ENCODE measurements at regions not wholly inside any gene's neighbourhood (a gene's known extent, or its start where the extent isn't known, plus 50 kb on each side); places are given as distances from the start of the nearest gene placed in this dataset.

DNA sequence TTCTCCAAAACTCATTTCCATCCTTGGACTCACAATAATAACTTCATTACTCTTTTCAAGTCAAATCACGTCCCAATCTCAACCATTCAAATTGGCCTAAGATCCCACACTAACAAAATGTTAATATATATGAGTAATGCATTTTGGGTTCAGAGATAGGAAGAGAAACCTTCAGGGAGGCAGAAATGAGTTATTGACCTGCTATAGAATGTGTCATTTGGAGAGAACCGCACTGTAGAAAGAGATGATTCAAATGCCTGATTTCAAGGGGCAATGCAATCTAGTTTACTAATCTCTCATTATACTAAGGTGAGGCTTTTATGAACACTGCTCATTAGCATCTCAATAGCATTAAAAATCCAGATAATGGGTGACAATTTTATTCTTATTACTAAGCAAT is 1595.0 kb upstream of the GOT2 start:
- Histone ChIP-seq H3K27me3 (replicated peaks in 2 of 5; ENCODE audit: control insufficient read depth in 4 of 5, insufficient read depth in 5 of 5, low read length in 4 of 5) (no peaks in the 10 kb centered on the region), H3K27ac (ENCODE audit: insufficient read depth in 1 of 2, low read depth in 1 of 2, low read length in 2 of 2, poor library complexity in 1 of 2, severe bottlenecking in 2 of 2) (no peak overlapping the region), H3K9me3 (ENCODE audit: control extremely low read depth in 1 of 5, control insufficient read depth in 4 of 5, insufficient read depth in 2 of 5, low read depth in 1 of 5, low read length in 4 of 5) (peaks cover 0 to under 1% (median 0%) of the 10 kb centered on the region in 5 experiments), H3K4me1 (ENCODE audit: control extremely low read depth in 1 of 4, control insufficient read depth in 4 of 4, insufficient read depth in 4 of 4, low read length in 3 of 4) (no peaks in the 10 kb centered on the region), H3K36me3 (ENCODE audit: control insufficient read depth in 4 of 4, insufficient read depth in 4 of 4, low read length in 3 of 4) (no peaks in the 10 kb centered on the region), H3K4me3 (ENCODE audit: control insufficient read depth in 1 of 7, extremely low read depth in 1 of 7, insufficient read depth in 4 of 7, low read depth in 2 of 7, low read length in 6 of 7) (peak overlapping the region in 1 of 7 experiments; percentile 6)
- POLR2A ChIA-PET = no interaction called here
- CTCF ChIA-PET = no interaction called here
- no peak for DNase-seq
- no CpG with 5 or more reads among the region's 2 CpGs for WGBS (ENCODE audit: insufficient coverage)

DNA sequence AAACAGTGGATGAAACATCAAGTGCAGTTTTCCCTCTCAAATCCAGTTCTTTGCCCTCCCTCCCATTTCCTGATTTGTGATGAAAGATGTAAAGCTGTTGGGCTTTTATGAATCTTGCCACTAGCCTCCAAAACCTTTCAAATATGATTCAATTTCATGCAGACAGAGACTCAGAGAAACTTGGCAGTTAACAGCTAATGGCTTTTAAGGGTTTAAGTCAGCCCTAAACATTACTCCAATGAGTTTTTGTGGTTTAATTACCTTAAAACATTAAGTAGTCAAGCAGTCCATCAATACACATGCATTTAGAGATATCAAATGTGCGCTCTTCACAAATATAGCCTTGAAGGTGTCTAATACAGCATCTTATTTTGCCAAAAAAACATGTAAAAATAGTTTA is 1594.0 kb upstream of the GOT2 start:
- ChIA-PET POLR2A (no interaction called here), CTCF (no interaction called here)
- Histone ChIP-seq H3K4me1 (ENCODE audit: control extremely low read depth in 1 of 4, control insufficient read depth in 4 of 4, insufficient read depth in 4 of 4, low read length in 3 of 4) (no peaks in the 10 kb centered on the region), H3K36me3 (ENCODE audit: control insufficient read depth in 4 of 4, insufficient read depth in 4 of 4, low read length in 3 of 4) (no peaks in the 10 kb centered on the region), H3K4me3 (ENCODE audit: control insufficient read depth in 1 of 7, extremely low read depth in 1 of 7, insufficient read depth in 4 of 7, low read depth in 2 of 7, low read length in 6 of 7) (no peak overlapping the region), H3K27ac (ENCODE audit: insufficient read depth in 1 of 2, low read depth in 1 of 2, low read length in 2 of 2, poor library complexity in 1 of 2, severe bottlenecking in 2 of 2) (no peak overlapping the region), H3K9me3 (ENCODE audit: control extremely low read depth in 1 of 5, control insufficient read depth in 4 of 5, insufficient read depth in 2 of 5, low read depth in 1 of 5, low read length in 4 of 5) (no peaks in the 10 kb centered on the region), H3K27me3 (replicated peaks in 2 of 5; ENCODE audit: control insufficient read depth in 4 of 5, insufficient read depth in 5 of 5, low read length in 4 of 5) (no peaks in the 10 kb centered on the region)
- no CpG with 5 or more reads among the region's 1 CpG for WGBS (ENCODE audit: insufficient coverage)
- no peak for DNase-seq

DNA sequence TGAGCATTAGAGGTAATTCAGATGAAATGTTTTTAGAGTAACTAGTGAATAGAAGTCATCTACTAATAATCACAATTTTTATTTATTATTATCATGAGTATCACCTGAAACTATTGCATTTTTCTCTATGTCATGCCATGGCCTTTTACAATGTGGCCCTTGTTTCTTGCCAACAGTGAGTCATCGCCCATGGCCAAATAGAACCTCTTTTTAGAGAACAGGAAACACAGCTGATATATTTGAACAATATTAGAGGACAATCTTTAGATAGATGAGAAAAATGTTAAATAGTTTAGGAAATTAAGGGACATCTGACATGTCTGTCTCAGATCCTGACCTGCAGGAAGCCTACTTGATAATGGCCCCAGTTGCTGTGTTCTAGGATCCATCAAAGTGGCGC is 1584.4 kb upstream of the GOT2 start:
- H3K27ac ChIP-seq (ENCODE audit: insufficient read depth in 1 of 2, low read depth in 1 of 2, low read length in 2 of 2, poor library complexity in 1 of 2, severe bottlenecking in 2 of 2) = no peak overlapping the region
- CTCF ChIA-PET = no interaction called here

DNA sequence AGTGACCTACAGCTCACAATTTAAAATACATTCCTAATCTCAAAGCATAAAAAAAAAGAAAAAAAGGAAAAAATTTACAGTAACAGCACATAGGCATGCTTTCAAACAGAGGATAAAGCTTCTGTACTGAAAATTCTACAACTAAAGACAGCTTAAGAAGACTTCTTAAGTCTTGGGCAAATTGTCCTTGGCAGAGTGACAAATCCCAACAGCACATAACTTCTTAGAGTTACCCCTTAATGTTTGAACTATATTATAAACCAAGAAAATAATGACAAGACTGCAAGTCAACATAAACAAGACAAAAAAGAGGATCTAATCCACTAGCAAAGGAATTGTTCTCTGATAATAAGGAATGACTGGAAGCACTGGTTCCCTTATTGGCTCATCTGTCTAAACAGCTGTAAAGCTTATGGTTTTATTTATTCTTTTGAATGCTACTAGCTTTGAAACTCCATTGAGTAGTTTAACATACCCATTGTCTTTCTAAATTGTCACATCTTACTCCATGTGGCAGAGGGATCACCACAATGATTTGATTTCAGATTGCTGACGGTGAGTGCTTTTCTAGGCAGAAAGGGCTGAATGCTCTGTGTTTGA is 1576.8 kb upstream of the GOT2 start:
- no CpG with 5 or more reads among the region's 1 CpG for WGBS (ENCODE audit: insufficient coverage)
- no peaks in the 10 kb centered on the region for H3K27me3 ChIP-seq (replicated peaks in 2 of 5; ENCODE audit: control insufficient read depth in 4 of 5, insufficient read depth in 5 of 5, low read length in 4 of 5)
- no peak overlapping the region for H3K27ac ChIP-seq (ENCODE audit: insufficient read depth in 1 of 2, low read depth in 1 of 2, low read length in 2 of 2, poor library complexity in 1 of 2, severe bottlenecking in 2 of 2)
- H3K9me3 ChIP-seq (ENCODE audit: control extremely low read depth in 1 of 5, control insufficient read depth in 4 of 5, insufficient read depth in 2 of 5, low read depth in 1 of 5, low read length in 4 of 5) = no peaks in the 10 kb centered on the region
- H3K4me3 ChIP-seq (ENCODE audit: control insufficient read depth in 1 of 7, extremely low read depth in 1 of 7, insufficient read depth in 4 of 7, low read depth in 2 of 7, low read length in 6 of 7) = no peak overlapping the region
- no peaks in the 10 kb centered on the region for H3K36me3 ChIP-seq (ENCODE audit: control insufficient read depth in 4 of 4, insufficient read depth in 4 of 4, low read length in 3 of 4)
- no peaks in the 10 kb centered on the region for H3K4me1 ChIP-seq (ENCODE audit: control extremely low read depth in 1 of 4, control insufficient read depth in 4 of 4, insufficient read depth in 4 of 4, low read length in 3 of 4)
- no peak for DNase-seq
- POLR2A ChIA-PET = no interaction called here
- CTCF ChIA-PET = no interaction called here

More for the DNA sequence above, 1584.4 kb upstream of the GOT2 start:
- no peak for DNase-seq
- H3K9me3 ChIP-seq (ENCODE audit: control extremely low read depth in 1 of 5, control insufficient read depth in 4 of 5, insufficient read depth in 2 of 5, low read depth in 1 of 5, low read length in 4 of 5) = no peaks in the 10 kb centered on the region
- no peaks in the 10 kb centered on the region for H3K4me1 ChIP-seq (ENCODE audit: control extremely low read depth in 1 of 4, control insufficient read depth in 4 of 4, insufficient read depth in 4 of 4, low read length in 3 of 4)
- H3K27me3 ChIP-seq (replicated peaks in 2 of 5; ENCODE audit: control insufficient read depth in 4 of 5, insufficient read depth in 5 of 5, low read length in 4 of 5) = no peaks in the 10 kb centered on the region
- WGBS (ENCODE audit: insufficient coverage) = 95% methylated on average over 2 of the region's 2 CpGs
- POLR2A ChIA-PET = no interaction called here
- H3K36me3 ChIP-seq (ENCODE audit: control insufficient read depth in 4 of 4, insufficient read depth in 4 of 4, low read length in 3 of 4) = no peaks in the 10 kb centered on the region
- H3K4me3 ChIP-seq (ENCODE audit: control insufficient read depth in 1 of 7, extremely low read depth in 1 of 7, insufficient read depth in 4 of 7, low read depth in 2 of 7, low read length in 6 of 7) = no peak overlapping the region

DNA sequence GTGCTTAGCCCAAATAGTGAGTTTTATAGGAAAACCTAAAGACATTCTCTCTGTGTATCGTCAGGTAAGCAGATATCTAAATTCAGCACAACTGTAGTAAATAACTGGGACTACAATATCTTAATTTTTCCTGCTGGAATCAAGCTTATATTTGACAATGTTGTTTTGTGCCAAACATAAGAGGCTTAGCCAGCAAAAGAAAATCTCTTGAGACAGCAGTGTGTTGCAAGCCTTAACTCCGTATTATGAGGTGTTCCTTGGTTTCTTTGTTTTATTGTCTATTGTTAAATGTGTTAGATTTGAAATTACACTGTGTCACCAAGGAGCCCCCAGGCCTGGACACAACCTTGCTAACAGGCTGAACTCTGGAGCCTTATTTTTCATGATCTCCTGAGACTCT is 1570.6 kb upstream of the GOT2 start:
- Histone ChIP-seq H3K9me3 (ENCODE audit: control extremely low read depth in 1 of 5, control insufficient read depth in 4 of 5, insufficient read depth in 2 of 5, low read depth in 1 of 5, low read length in 4 of 5) (no peaks in the 10 kb centered on the region), H3K36me3 (ENCODE audit: control insufficient read depth in 4 of 4, insufficient read depth in 4 of 4, low read length in 3 of 4) (no peaks in the 10 kb centered on the region), H3K27ac (ENCODE audit: insufficient read depth in 1 of 2, low read depth in 1 of 2, low read length in 2 of 2, poor library complexity in 1 of 2, severe bottlenecking in 2 of 2) (no peak overlapping the region), H3K4me3 (ENCODE audit: control insufficient read depth in 1 of 7, extremely low read depth in 1 of 7, insufficient read depth in 4 of 7, low read depth in 2 of 7, low read length in 6 of 7) (no peak overlapping the region), H3K27me3 (replicated peaks in 2 of 5; ENCODE audit: control insufficient read depth in 4 of 5, insufficient read depth in 5 of 5, low read length in 4 of 5) (no peaks in the 10 kb centered on the region), H3K4me1 (ENCODE audit: control extremely low read depth in 1 of 4, control insufficient read depth in 4 of 4, insufficient read depth in 4 of 4, low read length in 3 of 4) (no peaks in the 10 kb centered on the region)
- ChIA-PET CTCF (no interaction called here), POLR2A (no interaction called here)
- no peak for DNase-seq
- WGBS (ENCODE audit: insufficient coverage) = 50% methylated on average over 1 of the region's 2 CpGs

DNA sequence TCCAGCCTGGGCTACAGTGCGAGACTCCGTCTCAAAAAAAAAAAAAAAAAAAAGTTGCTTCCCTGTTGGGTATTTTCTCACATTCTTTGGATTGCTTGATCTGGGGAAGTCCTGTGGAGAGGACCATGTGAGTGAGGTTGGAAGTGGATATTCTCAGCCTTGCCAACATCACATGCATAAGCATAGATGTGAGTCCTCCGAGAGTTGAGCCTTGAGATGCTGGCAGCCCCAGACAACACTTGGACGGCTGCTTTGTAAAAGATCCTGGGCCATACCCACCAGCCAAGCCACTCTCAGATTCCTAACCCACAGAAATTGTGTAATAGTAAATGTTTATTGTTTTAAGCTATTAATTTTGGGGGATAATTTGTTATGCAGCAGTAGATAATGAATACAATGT is 1570.0 kb upstream of the GOT2 start:
- H3K4me1 ChIP-seq (ENCODE audit: control extremely low read depth in 1 of 4, control insufficient read depth in 4 of 4, insufficient read depth in 4 of 4, low read length in 3 of 4) = no peaks in the 10 kb centered on the region
- ChIA-PET POLR2A (no interaction called here), CTCF (no interaction called here)
- no peaks in the 10 kb centered on the region for H3K36me3 ChIP-seq (ENCODE audit: control insufficient read depth in 4 of 4, insufficient read depth in 4 of 4, low read length in 3 of 4)
- no peaks in the 10 kb centered on the region for H3K9me3 ChIP-seq (ENCODE audit: control extremely low read depth in 1 of 5, control insufficient read depth in 4 of 5, insufficient read depth in 2 of 5, low read depth in 1 of 5, low read length in 4 of 5)
- WGBS (ENCODE audit: insufficient coverage) = no CpG with 5 or more reads among the region's 4 CpGs
- no peak overlapping the region for H3K4me3 ChIP-seq (ENCODE audit: control insufficient read depth in 1 of 7, extremely low read depth in 1 of 7, insufficient read depth in 4 of 7, low read depth in 2 of 7, low read length in 6 of 7)
- no peak for DNase-seq
- no peaks in the 10 kb centered on the region for H3K27me3 ChIP-seq (replicated peaks in 2 of 5; ENCODE audit: control insufficient read depth in 4 of 5, insufficient read depth in 5 of 5, low read length in 4 of 5)
- no peak overlapping the region for H3K27ac ChIP-seq (ENCODE audit: insufficient read depth in 1 of 2, low read depth in 1 of 2, low read length in 2 of 2, poor library complexity in 1 of 2, severe bottlenecking in 2 of 2)

DNA sequence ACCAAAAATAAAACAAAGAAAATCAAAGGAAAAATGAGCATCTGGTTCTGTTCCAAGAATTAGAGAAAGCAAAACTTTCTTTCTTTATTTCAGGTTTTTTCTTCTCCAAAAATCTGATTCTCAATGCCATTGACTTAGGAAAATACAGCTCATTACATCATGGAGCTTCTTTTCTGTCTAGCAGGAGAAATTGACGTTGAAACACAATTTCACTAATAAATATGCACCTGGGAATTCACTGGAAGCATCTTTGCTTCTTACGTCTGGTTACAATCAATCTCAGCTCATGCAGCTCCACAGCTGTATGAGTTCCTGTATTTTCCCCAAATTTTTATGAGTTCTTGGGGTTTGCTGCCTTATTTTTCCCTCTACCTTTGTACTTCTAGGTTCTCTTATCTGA is 1568.6 kb upstream of the GOT2 start:
- H3K4me1 ChIP-seq (ENCODE audit: control extremely low read depth in 1 of 4, control insufficient read depth in 4 of 4, insufficient read depth in 4 of 4, low read length in 3 of 4) = no peaks in the 10 kb centered on the region
- no peaks in the 10 kb centered on the region for H3K27me3 ChIP-seq (replicated peaks in 2 of 5; ENCODE audit: control insufficient read depth in 4 of 5, insufficient read depth in 5 of 5, low read length in 4 of 5)
- ChIA-PET CTCF (no interaction called here), POLR2A (no interaction called here)
- WGBS (ENCODE audit: insufficient coverage) = 94% methylated on average over 2 of the region's 2 CpGs
- no peaks in the 10 kb centered on the region for H3K9me3 ChIP-seq (ENCODE audit: control extremely low read depth in 1 of 5, control insufficient read depth in 4 of 5, insufficient read depth in 2 of 5, low read depth in 1 of 5, low read length in 4 of 5)
- no peaks in the 10 kb centered on the region for H3K36me3 ChIP-seq (ENCODE audit: control insufficient read depth in 4 of 4, insufficient read depth in 4 of 4, low read length in 3 of 4)
- no peak overlapping the region for H3K4me3 ChIP-seq (ENCODE audit: control insufficient read depth in 1 of 7, extremely low read depth in 1 of 7, insufficient read depth in 4 of 7, low read depth in 2 of 7, low read length in 6 of 7)
- no peak for DNase-seq
- no peak overlapping the region for H3K27ac ChIP-seq (ENCODE audit: insufficient read depth in 1 of 2, low read depth in 1 of 2, low read length in 2 of 2, poor library complexity in 1 of 2, severe bottlenecking in 2 of 2)

All from common myeloid progenitor, CD34-positive (primary cell).